ENCODE measurements at regions not wholly inside any gene's neighbourhood (a gene's known extent, or its start where the extent isn't known, plus 50 kb on each side); places are given as distances from the start of the nearest gene placed in this dataset.

- DNase-seq = no peak
Observed at GRCh38 chr14:89626233-89626806, 209.3 kb upstream of the FOXN3 start.

DNA sequence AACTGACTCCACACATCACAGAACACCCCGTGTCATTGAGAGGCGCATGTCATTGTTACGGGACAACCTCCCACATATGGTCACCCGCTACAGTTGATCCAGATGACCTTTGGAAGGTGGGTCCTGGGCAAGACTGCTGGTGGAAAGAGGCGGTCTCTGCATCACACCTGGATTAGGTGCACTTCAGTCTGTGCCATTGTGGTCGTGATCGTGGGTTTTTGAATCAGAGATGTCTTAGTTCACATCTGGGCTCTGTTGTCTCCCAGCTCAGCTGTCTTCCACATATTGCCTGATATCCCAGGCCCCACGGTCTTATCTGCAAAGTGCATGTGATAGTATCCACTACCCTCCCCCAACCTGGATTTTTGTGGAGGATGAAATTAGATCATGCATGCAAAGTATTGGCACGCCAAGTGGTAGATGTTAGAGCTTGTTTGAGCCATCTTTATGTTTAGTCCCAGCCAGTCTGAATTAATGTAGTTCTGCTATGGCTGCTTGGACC is 208.7 kb upstream of the FOXN3 start:
- no peak for DNase-seq

GRCh38 chr14:89625244-89625713 is 208.2 kb upstream of the FOXN3 start:
- DNase-seq = no peak

DNA sequence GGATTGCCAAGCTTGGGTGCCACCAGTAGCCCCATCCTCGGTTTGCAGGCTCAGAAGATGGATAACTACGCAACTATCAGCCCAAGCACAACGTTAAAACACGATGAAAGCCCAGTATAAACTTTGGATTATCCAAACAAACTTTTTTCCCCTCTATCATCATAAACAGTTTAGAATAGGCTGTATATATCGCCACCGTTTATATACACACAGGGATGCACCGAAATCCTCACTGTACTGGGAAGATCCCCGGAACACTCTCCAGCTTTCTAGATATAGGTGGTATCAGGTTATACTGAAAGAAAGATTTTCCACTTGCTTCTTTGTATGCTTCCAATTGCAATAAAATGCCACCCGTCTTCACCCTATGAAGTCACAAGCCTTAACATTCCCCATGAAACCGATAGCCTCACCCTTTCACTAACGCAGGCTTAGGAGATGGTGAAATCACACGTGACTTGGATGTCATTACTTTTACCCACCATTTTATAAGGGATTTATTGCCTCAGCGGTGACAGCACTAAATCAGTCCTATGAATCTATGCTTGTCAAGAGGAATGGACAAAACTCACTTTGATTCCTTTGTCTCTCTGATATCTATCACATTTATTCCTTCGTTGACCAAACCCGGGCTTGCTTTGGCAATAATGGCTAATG is 207.6 kb upstream of the FOXN3 start:
- no peak for DNase-seq

DNA sequence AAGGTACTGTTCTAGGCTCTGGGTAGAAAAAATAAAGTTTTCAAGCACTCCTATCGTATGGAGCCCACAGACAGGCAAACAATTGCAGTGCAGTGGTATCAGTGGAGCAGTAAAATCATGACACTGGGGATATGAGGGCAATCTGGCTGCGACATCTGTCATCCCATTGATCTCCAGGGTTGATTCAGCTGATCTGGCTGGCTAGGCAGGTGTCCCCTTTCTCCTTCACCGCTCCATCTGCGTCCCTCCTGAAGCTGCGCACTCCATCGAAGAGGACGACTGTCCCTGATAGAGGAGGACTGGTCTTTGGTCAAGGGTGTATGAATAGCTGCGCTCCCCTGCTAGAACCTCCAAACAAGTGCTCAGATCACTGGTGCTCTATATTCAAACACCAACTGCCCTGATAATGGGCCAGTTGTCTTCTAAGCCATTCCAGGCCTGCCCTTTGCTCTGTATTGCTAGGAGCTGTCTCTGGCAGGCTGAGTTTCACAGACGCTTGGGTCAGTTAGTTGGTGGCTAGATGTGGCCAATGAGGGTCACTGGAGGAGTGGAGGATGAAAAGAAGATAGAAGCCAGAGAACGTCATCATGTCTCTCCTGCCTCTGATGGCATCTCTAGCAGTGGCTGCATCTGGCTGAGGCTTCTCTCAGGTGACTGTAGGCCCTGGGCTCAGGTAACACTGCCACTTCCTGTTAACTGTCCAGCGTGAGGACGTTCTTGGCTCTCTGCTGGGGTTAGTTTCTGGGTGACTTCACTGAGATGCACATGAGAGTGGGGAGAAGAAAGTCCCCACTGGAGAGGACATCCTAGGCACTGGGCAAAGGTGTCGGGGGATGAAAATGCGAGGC is 205.0 kb upstream of the FOXN3 start:
- no peak for DNase-seq

DNA sequence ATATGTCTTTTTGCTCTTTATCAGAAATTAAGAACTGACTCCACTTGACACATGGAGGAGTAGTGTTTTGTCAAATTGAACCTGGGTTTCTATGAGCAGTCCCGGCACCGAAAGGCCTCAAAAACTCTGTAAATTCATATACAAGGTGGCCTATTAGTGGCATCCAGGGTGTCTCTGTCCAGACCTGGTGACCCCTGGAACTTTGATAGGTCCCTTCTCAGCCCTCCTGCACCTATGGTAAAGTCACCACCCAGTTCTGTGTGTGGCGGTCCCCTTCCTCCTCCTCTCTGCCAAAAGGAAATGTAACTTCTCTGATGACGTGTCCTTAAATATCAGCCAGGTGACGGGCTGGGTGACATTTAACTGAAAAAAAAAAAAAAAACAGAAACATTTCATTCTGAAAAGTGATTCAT is 204.0 kb upstream of the FOXN3 start:
- DNase-seq = no peak

GRCh38 chr14:89620436-89620835 is 203.4 kb upstream of the FOXN3 start:
- DNase-seq = no peak

DNA sequence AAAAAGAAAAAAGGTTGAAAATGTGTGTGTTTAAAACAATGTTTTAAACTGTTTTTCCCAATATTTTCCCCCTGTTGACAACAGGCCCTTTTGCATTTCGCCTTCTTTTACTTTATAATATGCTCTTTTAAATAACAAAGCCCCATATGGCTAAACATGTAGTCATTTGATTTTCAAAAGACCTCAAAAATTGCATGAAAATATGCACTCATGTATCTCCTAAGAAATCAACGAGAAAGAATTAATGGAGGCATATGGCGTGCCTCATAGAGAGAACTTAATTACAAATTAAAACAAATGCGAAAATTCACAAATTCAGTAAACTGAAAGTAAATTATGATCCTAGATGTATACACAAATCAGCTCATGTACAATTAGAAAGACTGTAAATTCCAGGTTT is 202.6 kb upstream of the FOXN3 start:
- no peak for DNase-seq

GRCh38 chr14:89618811-89619551 is 201.9 kb upstream of the FOXN3 start:
- peak; percentile 68 for DNase-seq

GRCh38 chr14:89618330-89618708 is 201.3 kb upstream of the FOXN3 start:
- DNase-seq = peak; percentile 36

- peak; percentile 56 for DNase-seq
Observed at GRCh38 chr14:89617481-89618329, 200.7 kb upstream of the FOXN3 start.

GRCh38 chr14:89616852-89617341 is 199.9 kb upstream of the FOXN3 start:
- peak; percentile 73 for DNase-seq

- no peak for DNase-seq
Observed at GRCh38 chr14:89616425-89616824, 199.4 kb upstream of the FOXN3 start.

GRCh38 chr14:89615421-89615820 is 198.4 kb upstream of the FOXN3 start:
- DNase-seq = no peak

DNA sequence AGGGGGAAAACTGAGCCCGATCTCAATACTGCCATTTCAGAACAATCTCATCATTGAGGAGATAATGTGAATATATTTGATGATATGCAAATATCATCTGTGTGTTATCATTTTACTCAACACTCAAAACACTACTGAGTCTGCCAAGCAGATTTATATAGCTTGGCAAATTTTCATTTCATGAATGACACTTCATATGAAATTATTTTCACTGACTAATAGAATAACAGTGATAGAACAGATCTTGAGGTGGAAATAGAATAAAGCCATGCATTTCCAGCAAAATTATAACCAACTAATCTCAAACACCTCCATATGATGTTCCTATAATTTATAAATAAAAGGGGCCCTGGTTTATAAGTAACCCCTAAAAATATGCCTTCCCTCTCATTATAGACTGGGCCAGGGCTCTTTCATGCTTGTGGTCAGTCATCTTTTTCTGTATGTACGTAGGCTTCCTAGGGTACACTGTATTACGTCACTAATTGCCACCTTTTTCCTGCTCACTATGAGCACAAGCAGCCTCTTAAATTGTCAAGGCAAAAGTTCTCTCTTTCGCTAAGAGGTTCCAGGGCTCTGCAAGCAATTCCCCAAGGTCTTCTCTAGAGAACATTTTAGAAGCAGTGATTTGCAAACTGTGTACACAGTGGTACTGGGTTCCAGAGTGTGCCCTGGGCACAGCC is 197.1 kb upstream of the FOXN3 start:
- no peak for DNase-seq

DNA sequence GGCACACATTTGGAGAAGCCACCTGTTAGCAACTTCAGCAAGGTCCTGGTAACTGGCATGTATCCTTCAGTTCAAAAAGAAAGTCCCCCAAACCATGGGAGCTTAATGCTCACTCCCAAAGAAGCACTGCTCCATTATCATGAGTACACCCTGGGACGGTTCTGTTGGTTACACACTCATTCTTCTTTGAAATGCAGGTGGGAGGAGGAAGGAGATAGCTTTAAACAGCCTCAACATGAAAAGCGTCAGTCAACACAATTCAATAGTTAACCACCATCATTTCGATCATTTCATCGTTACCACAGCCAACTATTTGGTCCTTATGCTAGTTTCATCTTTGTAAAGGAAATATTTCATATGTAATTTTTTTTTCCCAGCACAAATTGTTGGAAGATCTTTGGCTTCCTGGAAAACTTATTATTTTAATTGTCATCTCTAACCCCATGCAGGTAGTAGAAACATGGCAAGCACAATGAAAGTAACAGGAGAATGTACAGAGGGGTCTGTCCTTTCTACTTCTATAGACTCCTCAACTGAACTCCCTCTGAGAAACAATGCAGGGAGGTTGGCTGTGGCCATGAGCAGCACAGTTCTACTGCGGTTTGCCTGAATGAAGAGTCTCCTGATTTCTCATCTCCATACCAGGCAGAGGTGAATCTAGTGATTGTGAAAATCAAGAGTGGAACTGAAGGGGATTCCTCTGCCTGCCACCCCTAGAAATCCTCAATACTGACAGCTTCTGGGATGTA is 196.4 kb upstream of the FOXN3 start:
- DNase-seq = no peak

GRCh38 chr14:89609500-89610100 is 192.6 kb upstream of the FOXN3 start:
- no peak for DNase-seq

DNA sequence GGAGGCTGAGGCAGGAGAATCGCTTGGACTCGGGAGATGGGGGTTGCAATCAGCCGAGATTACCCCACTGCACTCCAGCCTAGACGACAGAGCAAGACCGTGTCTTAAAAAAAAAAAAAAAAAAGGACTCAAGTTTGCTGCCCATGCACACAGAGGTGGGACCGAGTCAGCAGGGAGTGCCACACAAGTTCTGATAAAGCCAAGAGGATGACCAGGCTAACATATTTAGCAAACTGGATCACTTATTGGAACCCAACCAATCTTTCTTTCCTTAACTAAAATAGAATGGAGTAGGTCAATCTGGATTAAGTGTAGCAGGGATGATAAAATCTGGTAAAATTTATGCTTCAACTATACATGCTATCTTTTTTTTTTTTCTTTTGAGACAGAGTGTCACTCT is 190.4 kb upstream of the FOXN3 start:
- DNase-seq = no peak

DNA sequence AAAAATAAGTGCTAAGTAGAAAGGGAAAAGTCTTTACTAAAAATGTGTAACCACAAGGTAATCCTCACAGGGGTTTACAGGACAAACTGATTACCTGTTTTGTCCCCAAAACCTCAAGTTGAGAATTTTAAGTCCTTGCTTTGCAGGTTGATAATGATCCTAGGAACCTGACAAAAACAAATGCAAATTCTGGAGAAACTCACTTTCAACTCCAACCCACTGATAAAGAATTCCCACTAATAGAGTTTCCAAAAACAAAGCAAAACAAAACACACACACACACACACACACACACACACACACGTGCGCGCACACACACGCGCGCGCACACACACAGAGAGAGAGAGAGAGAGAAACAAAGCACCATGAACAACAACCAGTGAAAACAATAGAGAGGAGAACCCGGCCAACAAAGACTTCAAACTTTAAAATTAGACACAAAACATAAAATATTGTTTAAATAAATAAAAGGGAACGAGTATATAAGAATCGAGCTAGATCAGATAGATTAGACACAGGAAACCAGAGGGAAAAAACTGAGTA is 187.0 kb upstream of the FOXN3 start:
- DNase-seq = no peak

All from hematopoietic multipotent progenitor cell treated with erythropoietin and hydrocortisone succinate and interleukin-3 and kit ligand, for 8 days (in vitro differentiated cells).